Naive thymus-derived CD4-positive, alpha-beta T cell (primary cell): ENCODE measurements at regions not wholly inside any gene's neighbourhood (a gene's known extent, or its start where the extent isn't known, plus 50 kb on each side); places are given as distances from the start of the nearest gene placed in this dataset.

Experiments used
- ATAC-seq: fragments of 150-1000 bp; cut with Tn5 transposase; 2 replicates; pipeline ENCODE4 v1.10.0; 2021; ENCODE audit warnings: mild to moderate bottlenecking, moderate library complexity
- CTCF ChIA-PET: fragments of 350-600 bp; sonication (Branson Sonifier 250); formaldehyde crosslinking; loops from one replicate; lab custom pipeline; 2021; ENCODE audit warnings: antibody characterized with exemption; lab: Charles Lee
- POLR2A ChIA-PET: fragments of 350-600 bp; sonication (Branson Sonifier 250); formaldehyde crosslinking; loops from one replicate; lab custom pipeline; 2021; ENCODE audit warnings: antibody characterized with exemption, inconsistent platforms; lab: Charles Lee
- DNase-seq, 9 donors: peaks; one replicate each; pipeline versions ENCODE4 v3.0.0 to v3.0.0-alpha.2; 2020 to 2022; ENCODE audit warnings: mixed read lengths in 1 of 9
- H3K27ac ChIP-seq: one replicate; pipeline ENCODE4 v1.7.0; 2013; ENCODE audit warnings: mild to moderate bottlenecking, low read depth, low read length, moderate library complexity
- H3K27me3 ChIP-seq, 2 donors: one replicate each; pipeline ENCODE4 v1.7.0; 2013; ENCODE audit warnings: low read length in 2 of 2, mild to moderate bottlenecking in 2 of 2, moderate library complexity in 2 of 2; ENCODE audit not compliant: control insufficient read depth in 2 of 2, insufficient read depth in 2 of 2
- H3K36me3 ChIP-seq, 3 experiments: 1 replicate in 2 of 3; 2 replicates in 1 of 3; pipeline ENCODE4 v1.7.0; 2013; ENCODE audit warnings: low read length in 3 of 3, mild to moderate bottlenecking in 3 of 3, moderate library complexity in 1 of 3; ENCODE audit not compliant: insufficient read depth in 3 of 3, control insufficient read depth in 2 of 3
- H3K4me1 ChIP-seq, 2 donors: one replicate each; pipeline ENCODE4 v1.7.0; 2013; ENCODE audit warnings: low read length in 2 of 2, mild to moderate bottlenecking in 2 of 2, moderate library complexity in 1 of 2; ENCODE audit not compliant: control insufficient read depth in 2 of 2, insufficient read depth in 2 of 2
- H3K4me3 ChIP-seq: 2 replicates; pipeline ENCODE4 v1.7.0; 2013; ENCODE audit warnings: mild to moderate bottlenecking, low read length
- H3K9me3 ChIP-seq, 3 experiments: 1 replicate in 2 of 3; 2 replicates in 1 of 3; pipeline ENCODE4 v1.7.0; 2013; ENCODE audit warnings: low read length in 3 of 3; ENCODE audit not compliant: control insufficient read depth in 2 of 3
- H3K27ac Mint-ChIP-seq, 9 donors: one replicate each; pipeline ENCODE4 v1.8.0; 2020 to 2022; ENCODE audit warnings: mixed read lengths in 9 of 9, mild to moderate bottlenecking in 8 of 9, moderate library complexity in 5 of 9, inconsistent platforms in 2 of 9
- H3K27me3 Mint-ChIP-seq, 5 donors: one replicate each; pipeline ENCODE4 v1.8.0; 2021 to 2022; ENCODE audit warnings: mixed read lengths in 5 of 5, mild to moderate bottlenecking in 1 of 5
- H3K36me3 Mint-ChIP-seq, 5 donors: one replicate each; pipeline ENCODE4 v1.8.0; 2020 to 2022; ENCODE audit warnings: mixed read lengths in 5 of 5, mild to moderate bottlenecking in 3 of 5, inconsistent platforms in 1 of 5
- H3K4me1 Mint-ChIP-seq, 7 donors: one replicate each; pipeline ENCODE4 v1.8.0; 2020 to 2022; ENCODE audit warnings: mixed read lengths in 7 of 7, mild to moderate bottlenecking in 3 of 7, inconsistent platforms in 1 of 7
- H3K4me3 Mint-ChIP-seq, 10 donors: one replicate each; pipeline ENCODE4 v1.8.0; 2020 to 2022; ENCODE audit warnings: mild to moderate bottlenecking in 10 of 10, mixed read lengths in 10 of 10, moderate library complexity in 6 of 10, inconsistent platforms in 2 of 10
- H3K9me3 Mint-ChIP-seq, 11 donors: one replicate each; pipeline ENCODE4 v1.8.0; 2020 to 2022; ENCODE audit warnings: mixed read lengths in 11 of 11, mild to moderate bottlenecking in 4 of 11, inconsistent platforms in 1 of 11, moderate library complexity in 1 of 11
- intact Hi-C, 2 donors: fragments of 100-400 bp; cut with micrococcal nuclease; formaldehyde crosslinking; loops; one replicate each; pipeline ENCODE4 v1.15.1; 2023

- DNase-seq (no peak), ATAC-seq (no peak)
- H3K27ac Mint-ChIP-seq = no peak overlapping the region
- Histone ChIP-seq H3K4me1 (no peaks in the 10 kb centered on the region), H3K27ac (no peak overlapping the region), H3K4me3 (no peak overlapping the region), H3K9me3 (no peaks in the 10 kb centered on the region), H3K27me3 (no peaks in the 10 kb centered on the region), H3K36me3 (no peaks in the 10 kb centered on the region)
- peaks cover 0 to 7% (median 0%) of the 10 kb centered on the region in 11 donors for H3K9me3 Mint-ChIP-seq
- ChIA-PET POLR2A (no interaction called here), CTCF (no interaction called here)
- H3K36me3 Mint-ChIP-seq = no peaks in the 10 kb centered on the region
- intact Hi-C loops = no loop called here
- H3K27me3 Mint-ChIP-seq = no peaks in the 10 kb centered on the region
- H3K4me1 Mint-ChIP-seq = no peaks in the 10 kb centered on the region
- H3K4me3 Mint-ChIP-seq = no peak overlapping the region
Observed at GRCh38 chr18:67854340-67854739, 337.8 kb upstream of the DSEL start.

DNA sequence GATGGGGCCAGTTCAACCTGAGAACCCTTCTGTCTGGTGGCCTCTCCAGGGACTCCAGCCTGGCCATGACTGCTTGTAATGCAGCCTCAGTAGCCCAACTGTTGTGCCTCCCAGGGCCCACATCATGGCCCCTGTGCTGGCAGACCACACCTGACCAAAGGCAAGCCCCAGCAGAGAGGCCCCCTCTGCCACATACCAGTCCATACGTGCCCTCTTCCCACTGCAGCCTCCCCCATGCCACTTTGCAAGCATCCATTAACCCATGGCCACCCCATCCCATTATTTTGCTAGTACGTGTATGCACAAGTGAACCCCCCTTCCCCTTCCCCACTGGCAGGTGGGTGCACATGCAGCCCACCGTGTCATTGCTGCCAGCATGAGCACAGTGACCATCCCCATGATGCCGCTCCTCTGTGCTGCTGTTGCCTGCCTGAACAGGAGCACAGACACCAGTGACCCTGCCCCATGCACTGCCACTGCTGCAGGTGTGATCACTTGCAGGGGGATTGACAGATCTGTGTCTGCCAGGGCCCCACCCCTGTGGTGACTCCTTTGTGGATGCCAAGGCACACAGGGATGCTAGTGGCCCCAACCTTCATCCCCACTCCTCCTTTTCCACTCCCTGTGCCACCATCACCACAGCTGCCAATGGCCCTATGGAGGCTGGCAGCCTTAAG lies 330.0 kb upstream of the DSEL start:
- Mint-ChIP-seq H3K27ac (no peak overlapping the region), H3K4me3 (no peak overlapping the region), H3K4me1 (no peaks in the 10 kb centered on the region), H3K36me3 (no peaks in the 10 kb centered on the region), H3K9me3 (peaks cover 0 to 4% (median 0%) of the 10 kb centered on the region in 11 donors), H3K27me3 (no peaks in the 10 kb centered on the region)
- ATAC-seq (no peak), DNase-seq (no peak)
- H3K4me3 ChIP-seq = no peak overlapping the region
- ChIA-PET CTCF (no interaction called here), POLR2A (no interaction called here)
- H3K27me3 ChIP-seq = no peaks in the 10 kb centered on the region
- H3K4me1 ChIP-seq = no peaks in the 10 kb centered on the region
- H3K27ac ChIP-seq = no peak overlapping the region
- intact Hi-C loops = no loop called here
- H3K36me3 ChIP-seq = no peaks in the 10 kb centered on the region
- no peaks in the 10 kb centered on the region for H3K9me3 ChIP-seq

- no peak overlapping the region for H3K4me3 Mint-ChIP-seq
Observed at GRCh38 chr18:67845035-67845434, 328.5 kb upstream of the DSEL start.

GRCh38 chr18:67840379-67840778 lies 323.9 kb upstream of the DSEL start:
- no peak for DNase-seq
- POLR2A ChIA-PET = no interaction called here
- intact Hi-C loops = no loop called here
- no peaks in the 10 kb centered on the region for H3K36me3 ChIP-seq
- no peaks in the 10 kb centered on the region for H3K4me1 ChIP-seq
- Mint-ChIP-seq H3K4me3 (no peak overlapping the region), H3K4me1 (no peaks in the 10 kb centered on the region), H3K9me3 (peaks cover 0 to 5% (median 0%) of the 10 kb centered on the region in 11 donors), H3K27me3 (peaks cover 0 to 5% (median 0%) of the 10 kb centered on the region in 5 donors), H3K27ac (no peak overlapping the region), H3K36me3 (no peaks in the 10 kb centered on the region)
- no peak overlapping the region for H3K27ac ChIP-seq
- H3K9me3 ChIP-seq = no peaks in the 10 kb centered on the region
- no peak overlapping the region for H3K4me3 ChIP-seq
- CTCF ChIA-PET = no interaction called here
- no peaks in the 10 kb centered on the region for H3K27me3 ChIP-seq
- no peak for ATAC-seq

More at GRCh38 chr18:67845035-67845434, 328.5 kb upstream of the DSEL start:
- no peaks in the 10 kb centered on the region for H3K9me3 ChIP-seq
- H3K27ac Mint-ChIP-seq = no peak overlapping the region
- no peaks in the 10 kb centered on the region for H3K4me1 Mint-ChIP-seq
- ATAC-seq (no peak), DNase-seq (no peak)
- H3K36me3 ChIP-seq = no peaks in the 10 kb centered on the region
- intact Hi-C loops = no loop called here
- H3K4me3 ChIP-seq = no peak overlapping the region
- peaks cover 0 to 4% (median 0%) of the 10 kb centered on the region in 11 donors for H3K9me3 Mint-ChIP-seq
- POLR2A ChIA-PET = no interaction called here
- H3K27me3 Mint-ChIP-seq = no peaks in the 10 kb centered on the region
- H3K27me3 ChIP-seq = no peaks in the 10 kb centered on the region
- no peaks in the 10 kb centered on the region for H3K36me3 Mint-ChIP-seq
- CTCF ChIA-PET = no interaction called here
- H3K4me1 ChIP-seq = no peaks in the 10 kb centered on the region
- H3K27ac ChIP-seq = no peak overlapping the region

- Mint-ChIP-seq H3K9me3 (peaks cover 0 to 2% (median 0%) of the 10 kb centered on the region in 11 donors), H3K4me3 (no peak overlapping the region), H3K27me3 (peaks cover 0 to 4% (median 0%) of the 10 kb centered on the region in 5 donors), H3K4me1 (no peaks in the 10 kb centered on the region), H3K36me3 (no peaks in the 10 kb centered on the region), H3K27ac (no peak overlapping the region)
- no peaks in the 10 kb centered on the region for H3K9me3 ChIP-seq
- H3K4me3 ChIP-seq = no peak overlapping the region
- DNase-seq = no peak
- no peaks in the 10 kb centered on the region for H3K36me3 ChIP-seq
- ATAC-seq = no peak
- no peak overlapping the region for H3K27ac ChIP-seq
- intact Hi-C loops = no loop called here
- POLR2A ChIA-PET = no interaction called here
- no peaks in the 10 kb centered on the region for H3K27me3 ChIP-seq
- CTCF ChIA-PET = no interaction called here
- H3K4me1 ChIP-seq = no peaks in the 10 kb centered on the region
Observed at GRCh38 chr18:67818432-67818831, 301.9 kb upstream of the DSEL start.

DNA sequence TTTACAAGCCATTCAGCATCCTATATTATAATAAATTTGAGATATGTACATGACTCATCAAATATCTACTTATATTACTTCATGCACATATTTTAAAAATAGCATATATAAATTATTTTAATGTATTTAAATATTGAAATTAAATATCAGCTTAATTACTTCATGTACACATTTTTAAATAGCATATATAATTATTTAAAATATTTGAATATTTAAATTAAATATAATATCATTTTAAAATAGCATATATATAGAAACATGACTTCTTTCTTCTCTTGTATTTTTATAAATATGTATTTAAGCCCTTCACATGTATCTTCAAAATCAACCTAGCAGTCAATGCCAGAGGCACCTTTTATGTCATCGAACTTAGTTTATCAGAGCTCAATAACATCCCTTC lies 298.8 kb upstream of the DSEL start:
- ATAC-seq (no peak), DNase-seq (no peak)
- Mint-ChIP-seq H3K9me3 (peaks cover 0 to 3% (median 0%) of the 10 kb centered on the region in 11 donors), H3K27ac (no peak overlapping the region), H3K36me3 (no peaks in the 10 kb centered on the region), H3K27me3 (peaks cover 0 to 3% (median 0%) of the 10 kb centered on the region in 5 donors), H3K4me3 (no peak overlapping the region), H3K4me1 (no peaks in the 10 kb centered on the region)
- no peaks in the 10 kb centered on the region for H3K9me3 ChIP-seq
- ChIA-PET POLR2A (no interaction called here), CTCF (no interaction called here)
- no peaks in the 10 kb centered on the region for H3K4me1 ChIP-seq
- intact Hi-C loops = no loop called here
- H3K36me3 ChIP-seq = no peaks in the 10 kb centered on the region
- H3K27ac ChIP-seq = no peak overlapping the region
- no peaks in the 10 kb centered on the region for H3K27me3 ChIP-seq
- H3K4me3 ChIP-seq = no peak overlapping the region

DNA sequence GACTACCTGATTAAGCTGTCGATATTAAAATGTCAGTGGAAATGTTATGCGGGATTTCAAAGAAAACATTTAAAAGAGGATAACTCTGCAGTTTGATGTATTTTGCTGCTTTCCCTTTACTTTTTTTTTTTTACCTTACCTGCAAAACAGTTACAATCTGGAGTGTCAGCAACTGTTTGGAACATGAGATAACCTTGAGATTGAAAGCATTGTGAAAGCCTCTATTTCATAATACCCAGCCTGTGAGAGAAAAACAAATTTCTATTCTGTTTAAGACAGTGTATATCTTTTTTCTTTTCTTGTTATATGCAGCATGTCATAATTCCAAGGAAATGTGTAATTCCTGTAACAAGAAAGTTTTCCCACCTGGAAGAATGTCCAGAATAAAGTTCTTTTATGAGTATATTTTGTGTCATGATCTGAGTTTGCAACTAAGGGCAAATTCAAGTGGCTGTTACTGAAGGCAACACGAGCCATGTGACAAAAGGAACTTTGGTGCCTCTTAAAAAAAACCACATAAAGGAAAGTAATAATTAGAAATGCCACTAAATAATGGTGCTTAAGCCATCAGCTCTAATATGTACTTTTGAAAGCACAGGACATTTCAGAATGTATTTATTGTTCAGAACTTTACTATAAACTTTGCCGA lies 297.0 kb upstream of the DSEL start:
- DNase-seq (no peak), ATAC-seq (no peak)
- Histone ChIP-seq H3K9me3 (no peaks in the 10 kb centered on the region), H3K36me3 (no peaks in the 10 kb centered on the region), H3K4me1 (no peaks in the 10 kb centered on the region), H3K27me3 (no peaks in the 10 kb centered on the region), H3K4me3 (no peak overlapping the region), H3K27ac (no peak overlapping the region)
- Mint-ChIP-seq H3K36me3 (peaks cover 0 to 2% (median 0%) of the 10 kb centered on the region in 5 donors), H3K27ac (no peak overlapping the region), H3K4me3 (no peak overlapping the region), H3K9me3 (peaks cover 0 to 3% (median 0%) of the 10 kb centered on the region in 11 donors), H3K27me3 (peaks cover 0 to under 1% (median 0%) of the 10 kb centered on the region in 5 donors), H3K4me1 (no peaks in the 10 kb centered on the region)
- POLR2A ChIA-PET = no interaction called here
- CTCF ChIA-PET = no interaction called here
- intact Hi-C loops = loop anchor here in 1 of 2 donors (5.0 kb wide), 1 partner anchor 421 kb away; no protein-coding TSS in a partner anchor
